ENCODE measurements at regions not wholly inside any gene's neighbourhood (a gene's known extent, or its start where the extent isn't known, plus 50 kb on each side); places are given as distances from the start of the nearest gene placed in this dataset.

DNA sequence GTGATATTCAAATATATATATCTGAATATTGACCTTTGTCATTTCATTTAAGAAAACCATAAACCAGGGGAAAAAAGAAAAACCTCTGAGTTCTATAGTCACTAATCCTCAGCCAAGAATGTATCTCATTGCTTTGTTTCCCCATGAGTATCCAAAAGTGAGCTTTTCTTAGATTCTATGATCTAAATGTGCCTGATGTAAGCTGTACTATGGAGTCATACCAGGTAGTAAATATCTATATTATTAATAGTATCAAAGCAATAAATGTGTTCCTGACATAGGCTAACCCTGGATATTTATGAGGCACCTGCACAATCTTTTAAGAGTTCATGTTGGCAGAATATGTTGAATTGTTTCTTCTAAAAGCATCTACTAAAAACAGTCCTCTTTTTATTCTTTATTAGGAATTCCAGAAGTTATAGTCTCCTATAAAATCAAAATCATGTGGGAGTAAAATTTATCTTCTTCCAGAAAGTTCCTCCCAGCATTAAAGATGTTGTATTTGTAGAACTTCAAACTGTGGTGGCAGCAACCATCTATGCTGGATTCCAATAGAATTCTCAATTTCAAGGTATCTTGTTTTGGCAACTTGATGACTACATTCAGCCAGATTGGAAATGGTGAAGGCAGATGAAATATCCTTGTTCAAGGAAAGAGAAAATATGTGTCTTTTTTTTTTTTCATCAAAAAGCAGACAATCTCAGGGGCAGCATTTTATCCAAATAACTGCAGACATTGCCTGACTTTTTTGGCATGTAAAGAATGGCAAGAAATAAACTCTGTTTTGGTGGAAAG, 139.7 kb upstream of the RASSF8 start:
- DNase-seq (ENCODE audit: extremely low read depth, low read depth) = no peak

DNA sequence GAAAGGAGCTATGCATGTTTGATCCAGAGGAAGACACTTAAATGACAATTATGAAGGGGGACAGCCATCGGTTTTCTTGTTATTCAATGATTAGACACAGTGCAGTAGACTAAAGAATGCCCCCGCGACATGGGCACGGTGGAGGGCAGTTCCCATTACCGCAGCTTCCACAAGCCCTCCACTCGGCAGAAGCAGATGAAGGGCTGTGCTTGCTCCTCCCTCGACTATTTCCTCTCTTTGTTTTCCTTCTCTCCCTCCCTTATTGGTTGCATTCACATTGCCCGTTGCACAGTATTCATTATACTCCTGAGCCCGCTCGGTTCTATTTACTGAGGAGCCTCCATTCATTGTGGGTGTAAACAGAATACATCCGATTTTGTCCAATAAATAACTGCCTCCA, 138.8 kb upstream of the RASSF8 start:
- no peak for DNase-seq (ENCODE audit: extremely low read depth, low read depth)

DNA sequence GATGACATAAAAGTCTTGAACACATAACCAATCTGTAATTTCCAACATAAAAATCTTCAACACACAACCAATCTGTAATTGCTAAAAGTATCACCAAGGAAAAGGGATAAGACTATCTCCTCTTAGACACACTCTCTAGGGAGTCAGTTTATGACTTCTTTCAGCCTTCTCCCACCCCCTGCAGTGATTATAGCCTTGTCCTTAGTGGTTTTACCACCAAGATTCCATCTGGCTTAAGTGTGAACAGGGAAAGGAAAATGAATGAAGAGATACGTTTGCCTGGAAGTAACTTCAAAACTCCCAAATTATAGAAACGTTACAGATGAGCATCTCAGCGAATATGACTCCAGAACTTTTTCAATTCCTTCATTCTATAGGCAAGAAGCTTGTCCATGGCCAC, 136.2 kb upstream of the RASSF8 start:
- DNase-seq (ENCODE audit: extremely low read depth, low read depth) = no peak

DNA sequence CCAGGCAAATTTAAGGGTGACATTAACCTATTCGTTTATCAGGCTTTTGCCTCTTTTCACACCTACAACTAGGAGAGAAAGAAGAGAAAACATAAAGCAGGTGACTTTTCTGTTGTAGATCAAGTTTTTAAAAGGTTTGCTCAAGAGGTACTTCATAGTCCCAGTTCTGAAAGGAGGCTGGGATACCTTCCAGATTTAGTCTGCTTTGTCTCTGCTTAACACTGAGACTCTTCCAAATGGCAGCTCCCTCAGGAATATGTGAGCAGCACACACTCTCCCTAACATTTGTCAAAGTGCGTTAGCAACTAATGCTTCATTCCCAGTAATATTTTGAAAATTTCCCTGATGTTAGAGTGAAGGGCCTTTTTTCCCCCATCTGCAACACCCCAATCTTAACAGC, 133.7 kb upstream of the RASSF8 start:
- DNase-seq (ENCODE audit: extremely low read depth, low read depth) = no peak

DNA sequence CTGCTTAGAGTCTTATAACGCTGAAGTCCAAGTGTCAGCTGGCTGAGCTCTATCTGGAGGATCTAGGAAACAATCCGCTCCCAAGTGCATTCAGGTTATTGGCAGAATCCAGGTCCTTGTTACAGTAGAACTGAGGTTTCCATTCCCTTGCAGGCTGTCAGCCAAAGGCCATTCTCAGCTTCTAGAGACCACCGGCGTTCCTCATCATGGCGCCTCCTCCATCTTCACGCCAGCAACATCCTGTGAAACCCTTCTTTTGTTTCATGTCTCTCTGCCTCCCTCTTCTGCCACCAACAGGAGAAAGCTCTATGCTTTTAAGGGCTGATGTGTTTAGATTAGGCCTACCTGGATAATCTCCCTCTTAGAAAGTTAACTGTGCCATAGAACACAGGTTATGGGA, 133.0 kb upstream of the RASSF8 start:
- DNase-seq (ENCODE audit: extremely low read depth, low read depth) = no peak

DNA sequence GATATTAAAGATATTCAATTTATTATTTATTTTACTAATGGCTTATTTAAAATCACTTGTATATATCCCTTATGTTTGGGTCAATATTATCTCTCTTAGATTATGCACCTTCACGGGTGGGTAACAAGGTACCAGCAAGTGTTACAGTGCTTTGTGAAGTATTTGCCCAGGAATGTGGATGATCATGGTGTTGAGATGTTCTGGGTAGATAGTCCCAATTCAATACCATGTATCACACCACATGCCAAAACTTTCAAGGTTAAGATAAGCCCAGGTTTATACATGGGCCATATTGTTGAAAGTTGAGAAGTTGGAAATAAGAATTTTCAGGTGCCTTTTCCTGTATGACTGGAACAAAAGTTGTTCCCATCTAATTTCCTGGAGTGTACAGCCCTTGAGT, 131.3 kb upstream of the RASSF8 start:
- DNase-seq (ENCODE audit: extremely low read depth, low read depth) = no peak

DNA sequence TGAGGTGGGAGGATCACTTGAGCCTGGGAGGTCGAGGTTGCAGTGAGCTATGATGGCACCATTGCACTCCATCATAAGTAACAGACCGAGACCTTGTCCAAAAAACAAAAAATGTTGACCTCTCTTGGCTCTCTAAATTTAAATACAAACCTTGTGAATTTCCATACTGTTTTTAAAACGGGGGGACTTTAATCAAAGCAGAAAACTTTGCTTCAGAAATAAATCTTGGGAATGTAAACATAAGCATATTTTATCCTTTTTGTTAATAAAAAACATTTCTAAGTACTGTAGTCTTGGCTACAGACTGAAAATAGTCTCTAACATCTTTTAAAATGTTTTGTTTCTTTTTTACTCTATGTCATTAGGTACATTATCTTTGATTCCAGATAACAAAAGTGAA, 130.7 kb upstream of the RASSF8 start:
- DNase-seq (ENCODE audit: extremely low read depth, low read depth) = no peak

DNA sequence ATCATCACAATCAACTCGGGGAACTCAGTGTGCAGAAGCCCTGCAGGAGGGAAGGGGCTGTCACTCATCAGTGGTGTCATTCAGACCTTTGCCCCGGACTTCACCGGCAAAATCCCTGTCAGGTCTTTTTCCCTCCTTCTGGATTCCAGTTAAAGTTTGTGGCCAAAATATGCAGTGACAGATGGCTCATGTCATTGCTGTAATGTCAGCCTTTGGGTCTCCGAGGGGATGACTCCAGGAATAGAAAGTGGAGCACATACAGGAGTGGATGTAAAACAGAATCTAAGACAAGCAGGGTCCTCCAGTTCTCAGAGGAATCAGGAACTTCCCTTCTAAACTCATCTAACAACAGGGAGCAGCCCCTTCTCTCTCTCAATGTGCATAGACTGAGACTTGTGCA, 130.3 kb upstream of the RASSF8 start:
- DNase-seq (ENCODE audit: extremely low read depth, low read depth) = no peak

DNA sequence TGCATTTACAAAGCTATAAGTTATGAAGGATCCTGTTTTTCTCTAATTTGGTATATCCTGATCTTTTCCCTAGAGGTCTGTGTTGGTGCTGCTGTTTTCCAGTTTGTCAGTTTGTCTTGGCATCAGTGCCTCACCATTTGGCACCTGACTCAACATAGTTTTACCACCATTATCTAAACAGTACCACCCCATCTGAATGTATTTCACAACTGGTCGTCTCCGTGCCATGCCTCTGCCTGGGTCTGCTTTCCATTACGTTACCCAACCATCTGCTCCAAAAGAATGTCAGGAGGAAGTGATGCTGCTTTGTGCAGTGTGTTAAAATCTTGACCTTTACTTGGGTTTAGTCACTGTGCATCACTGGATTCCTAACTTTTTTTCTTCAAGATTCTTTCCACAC, 129.3 kb upstream of the RASSF8 start:
- peak; percentile 98 for DNase-seq (ENCODE audit: extremely low read depth, low read depth)

DNA sequence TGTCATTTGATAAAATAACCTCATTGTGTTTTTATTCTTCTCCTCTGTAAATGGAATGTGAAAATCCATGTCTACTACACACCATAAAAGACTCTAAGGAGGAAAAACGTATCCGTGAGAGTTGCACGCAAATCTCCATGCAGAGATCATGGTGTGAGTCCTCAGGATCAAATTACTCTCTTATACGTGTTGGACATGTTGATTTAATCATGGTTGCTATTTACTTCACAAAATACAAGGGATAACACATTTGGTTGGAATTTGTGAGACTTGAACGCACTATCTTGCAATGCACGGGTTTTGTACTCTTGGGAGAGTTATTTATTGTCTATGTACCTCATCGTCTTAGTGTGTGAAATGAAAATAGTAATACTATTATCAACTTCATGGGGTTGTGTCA, 128.0 kb upstream of the RASSF8 start:
- DNase-seq (ENCODE audit: extremely low read depth, low read depth) = peak; percentile 95

DNA sequence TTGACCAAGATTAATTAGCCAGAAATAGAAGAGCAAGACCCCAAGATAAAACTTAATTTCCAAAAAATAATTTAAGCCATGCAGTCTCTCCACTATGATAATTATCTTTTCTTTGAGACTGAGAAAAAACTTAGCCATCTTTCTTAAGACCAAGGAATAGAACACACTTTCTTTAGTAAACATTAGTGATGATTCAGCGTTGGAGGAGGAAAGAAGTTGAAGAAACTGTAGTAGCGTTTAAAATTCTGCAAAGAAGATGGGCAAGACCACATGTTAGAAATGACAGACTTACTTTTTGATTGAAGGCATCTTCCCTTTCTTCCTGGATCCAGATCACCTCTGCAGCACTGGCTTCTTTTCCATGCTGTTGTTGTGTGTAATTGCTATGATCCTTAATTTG, 124.8 kb upstream of the RASSF8 start:
- no peak for DNase-seq (ENCODE audit: extremely low read depth, low read depth)

DNA sequence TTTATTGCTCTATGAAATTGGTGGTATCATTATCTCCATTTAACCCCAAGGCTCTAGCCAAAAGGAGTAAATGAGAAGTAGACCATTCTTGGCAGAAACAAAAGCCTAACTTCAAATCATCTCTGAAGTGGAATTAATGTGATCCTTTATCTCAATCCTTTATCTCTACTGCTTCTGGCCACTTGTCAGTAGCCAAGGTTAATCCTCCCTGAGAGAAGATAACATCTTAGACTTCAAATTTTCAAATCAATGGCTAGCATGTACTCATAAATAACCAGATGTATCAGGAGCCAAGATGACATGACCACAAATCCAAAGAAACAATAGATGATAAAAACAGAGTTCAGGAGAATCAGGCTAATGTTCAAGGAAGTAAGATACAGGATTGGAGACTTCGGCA, 123.1 kb upstream of the RASSF8 start:
- no peak for DNase-seq (ENCODE audit: extremely low read depth, low read depth)

DNA sequence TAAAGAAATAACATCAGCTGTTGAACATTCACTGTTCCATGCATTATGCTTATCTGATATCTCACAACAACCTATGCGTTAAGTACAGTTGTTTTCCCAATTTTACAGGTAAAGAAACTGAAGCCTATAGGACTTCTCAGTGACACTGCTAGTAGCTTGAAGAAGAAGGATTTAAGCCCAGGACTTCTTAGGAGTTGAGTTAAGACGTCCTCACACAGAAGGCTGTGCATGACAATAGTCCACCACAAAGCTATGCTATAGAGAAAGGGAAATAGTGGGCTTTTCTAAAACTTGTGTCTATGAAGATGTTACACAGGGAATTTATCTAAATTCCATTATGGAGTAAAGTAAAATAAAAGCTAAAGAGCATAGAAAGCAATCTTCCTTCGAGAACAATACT, 120.5 kb upstream of the RASSF8 start:
- DNase-seq (ENCODE audit: extremely low read depth, low read depth) = no peak

DNA sequence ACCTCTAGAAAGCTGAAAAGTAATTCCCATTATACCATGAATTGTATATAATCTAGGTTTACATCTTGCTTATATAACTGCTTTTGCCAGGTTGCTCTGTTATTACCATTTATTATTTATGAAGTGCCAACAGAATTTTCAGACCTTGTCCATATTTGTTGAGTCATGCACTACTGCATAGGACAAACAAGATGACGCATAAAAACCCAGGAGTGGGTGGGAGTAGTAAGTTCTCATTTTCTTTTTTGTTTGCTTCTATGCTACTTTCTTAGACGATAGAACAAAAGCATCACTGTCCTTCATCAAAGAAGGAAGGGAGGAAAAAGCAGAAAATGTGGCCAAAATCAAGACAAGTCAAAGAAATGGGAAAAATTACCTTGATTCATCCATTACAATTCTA, 119.0 kb upstream of the RASSF8 start:
- DNase-seq (ENCODE audit: extremely low read depth, low read depth) = peak; percentile 43

DNA sequence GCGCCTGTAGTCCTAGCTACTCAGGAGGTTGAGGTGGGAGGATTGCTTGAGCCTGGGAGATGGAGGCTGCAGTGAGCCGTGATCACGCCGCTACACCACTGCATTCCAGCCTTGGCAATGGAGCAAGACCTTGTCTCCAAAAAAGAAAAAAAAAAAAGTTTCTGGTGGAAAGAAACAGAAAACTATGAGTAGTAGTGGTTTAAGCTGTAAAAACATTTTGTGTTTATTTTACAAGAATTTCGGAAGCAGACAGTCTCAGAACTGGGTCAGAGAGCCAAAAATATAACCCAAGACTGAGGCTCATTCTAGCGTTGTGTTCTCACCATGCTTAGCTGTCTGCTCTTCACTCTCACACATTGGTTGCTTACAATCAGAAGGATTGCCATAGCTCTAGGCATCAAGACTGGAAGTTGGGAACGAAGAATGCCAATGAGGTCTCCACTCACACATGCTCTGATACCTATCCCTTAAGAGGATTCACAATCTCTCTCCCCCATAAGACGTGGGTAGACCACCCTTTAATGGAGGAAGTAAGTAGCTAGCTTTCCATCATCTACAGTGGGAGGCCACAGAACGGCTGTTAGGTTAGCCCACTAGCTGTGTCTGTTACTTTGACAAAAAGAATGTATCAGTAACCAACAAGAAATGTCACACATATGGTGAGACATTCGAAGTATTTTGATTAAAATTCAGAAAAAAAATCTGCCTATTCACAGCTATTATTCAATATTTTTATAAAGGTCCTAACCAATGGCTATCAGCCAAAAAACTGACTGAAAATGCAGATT, 117.6 kb upstream of the RASSF8 start:
- DNase-seq (ENCODE audit: extremely low read depth, low read depth) = no peak

DNA sequence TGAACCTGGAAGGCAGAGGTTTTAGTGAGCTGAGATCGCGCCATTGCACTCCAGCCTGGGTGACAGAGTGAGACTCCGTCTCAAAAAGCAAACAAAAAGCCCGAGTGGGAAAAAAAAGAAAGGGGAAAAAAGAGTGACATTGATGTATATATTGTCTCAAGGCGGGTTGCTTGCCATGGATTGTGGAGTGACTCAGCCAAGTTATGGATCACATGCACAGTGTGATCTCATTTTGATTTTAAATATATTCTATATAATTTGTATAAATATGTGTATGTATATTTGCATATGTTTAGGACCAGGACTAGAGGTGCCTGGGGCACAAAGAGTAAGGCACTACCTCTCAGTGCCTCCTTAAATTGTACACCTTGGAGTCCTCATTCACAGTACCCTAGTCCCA, 116.2 kb upstream of the RASSF8 start:
- no peak for DNase-seq (ENCODE audit: extremely low read depth, low read depth)

DNA sequence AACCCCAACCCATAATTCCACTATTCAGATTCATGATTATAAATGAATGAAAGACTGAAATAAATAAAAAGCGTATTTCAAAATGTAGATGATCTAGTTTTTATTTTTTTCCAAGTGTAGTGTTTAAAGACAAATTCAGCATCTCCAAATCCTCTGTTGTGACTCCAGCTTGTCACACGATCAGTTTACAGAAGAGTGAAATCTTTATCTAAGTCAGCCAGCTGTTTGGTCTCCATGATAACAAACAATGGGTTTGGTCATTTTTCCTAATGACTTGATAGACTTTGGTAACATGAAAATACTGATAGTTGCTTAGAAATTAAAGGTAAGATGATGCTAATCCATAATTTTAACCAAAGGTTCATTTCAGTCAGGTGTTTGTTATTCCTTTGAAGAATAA, 114.5 kb upstream of the RASSF8 start:
- DNase-seq (ENCODE audit: extremely low read depth, low read depth) = no peak

DNA sequence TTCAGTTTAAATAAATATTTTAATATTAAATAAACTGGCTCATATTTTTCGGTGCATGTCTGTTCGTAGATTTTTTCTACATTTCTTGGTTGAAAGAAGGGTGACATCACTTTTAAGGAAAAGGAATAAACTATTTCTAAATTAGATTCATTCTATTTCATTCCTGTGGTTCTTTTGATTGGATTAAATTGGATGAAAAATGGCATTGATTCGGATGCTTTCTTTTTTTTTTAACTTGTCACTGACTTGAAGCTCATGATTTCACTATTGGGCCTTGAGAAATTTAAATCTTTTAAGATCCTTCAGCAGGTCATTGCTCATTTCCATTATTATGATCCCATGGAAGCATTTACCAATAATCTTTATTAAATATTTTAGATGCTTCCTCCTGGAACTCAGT, 113.1 kb upstream of the RASSF8 start:
- no peak for DNase-seq (ENCODE audit: extremely low read depth, low read depth)

DNA sequence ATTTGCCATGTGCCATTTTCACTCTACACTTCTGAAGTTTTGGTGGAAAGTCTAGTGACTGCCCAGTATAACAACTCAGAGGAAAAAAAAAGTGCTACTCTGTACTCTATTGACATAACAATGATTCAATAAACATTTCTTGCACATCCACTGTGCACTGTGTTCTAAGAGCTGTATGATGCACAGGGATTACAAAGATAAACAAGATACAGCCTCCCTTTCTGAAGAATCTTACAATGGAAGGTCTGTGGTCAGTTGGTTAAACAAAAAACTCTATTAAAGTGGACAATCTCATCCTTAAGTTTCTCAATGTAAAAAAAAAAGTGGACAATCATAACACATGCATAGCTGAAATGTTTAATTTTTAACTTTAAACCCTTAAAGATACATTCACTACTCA, 105.7 kb upstream of the RASSF8 start:
- peak; percentile 30 for DNase-seq (ENCODE audit: extremely low read depth, low read depth)

DNA sequence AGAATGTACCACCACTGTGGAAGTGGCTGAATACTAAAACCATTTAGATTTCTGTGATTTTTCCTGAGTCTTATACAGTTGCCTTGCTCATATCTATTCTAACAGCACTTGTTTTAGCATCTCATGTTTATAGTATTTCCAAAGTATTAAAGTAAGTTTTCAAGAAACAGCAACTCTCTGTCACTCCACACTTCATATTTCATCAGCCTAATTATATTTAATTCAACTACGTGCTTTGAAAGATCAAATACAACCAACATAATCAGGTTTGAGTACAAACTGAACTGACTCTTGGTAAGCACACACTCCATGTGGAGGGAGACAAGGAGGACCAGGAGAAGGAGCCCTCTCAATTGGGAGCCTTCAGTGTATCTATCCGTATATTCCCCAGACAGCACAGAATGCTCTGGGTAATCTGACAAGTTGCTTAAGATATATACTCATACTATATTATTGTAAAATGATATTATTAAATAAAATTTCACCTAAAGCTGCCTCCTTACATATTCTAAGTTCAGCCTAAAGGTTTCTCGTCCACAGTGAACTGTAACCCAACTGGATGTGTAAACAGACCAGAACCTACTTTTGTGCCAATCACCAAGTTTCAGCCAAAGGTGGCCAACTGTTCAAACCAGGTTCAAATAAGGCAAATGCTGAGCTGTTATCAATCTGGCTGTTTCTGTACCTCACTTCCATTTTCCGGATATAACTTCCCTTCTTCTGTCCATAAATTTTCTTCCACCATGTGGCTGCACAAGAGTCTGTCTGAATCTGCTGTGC, 105.0 kb upstream of the RASSF8 start:
- DNase-seq (ENCODE audit: extremely low read depth, low read depth) = no peak

DNA sequence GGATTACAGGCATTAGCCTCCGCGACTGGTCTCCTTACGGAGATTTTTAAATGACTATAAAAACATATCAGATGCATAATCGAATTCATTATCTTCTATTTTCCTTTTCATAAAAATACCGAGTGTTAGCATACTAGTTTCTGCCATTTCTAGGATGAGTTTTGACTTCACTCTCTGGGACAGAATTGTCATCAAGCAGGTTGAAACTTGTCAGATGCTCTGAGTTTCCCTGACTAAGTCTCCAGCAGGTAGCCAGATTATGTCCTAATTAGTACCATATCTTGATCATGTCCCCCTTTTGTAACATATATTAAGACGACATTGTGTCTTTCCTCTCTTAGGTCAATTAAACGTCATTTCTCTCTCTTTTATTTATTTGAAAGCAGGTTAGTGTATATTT, 103.5 kb upstream of the RASSF8 start:
- DNase-seq (ENCODE audit: extremely low read depth, low read depth) = no peak

DNA sequence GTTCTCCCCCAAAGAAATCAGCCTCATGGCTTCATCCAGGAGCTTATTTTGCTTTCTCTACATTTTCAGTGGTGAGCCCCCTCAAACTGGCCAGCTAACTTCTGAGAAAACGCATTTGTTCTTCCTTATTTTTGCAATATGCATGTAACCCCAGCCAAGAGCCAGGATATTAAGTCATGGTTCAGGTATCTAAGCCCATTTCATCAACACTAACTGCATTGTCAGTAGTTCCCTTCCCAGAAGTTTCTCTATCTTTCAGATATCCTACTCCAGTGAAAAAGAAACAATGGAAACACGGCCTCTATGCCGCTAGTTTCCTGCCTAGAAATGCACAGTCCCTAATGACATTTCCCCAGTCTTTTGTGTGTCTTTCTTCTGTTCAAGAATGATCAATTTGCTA, 102.8 kb upstream of the RASSF8 start:
- DNase-seq (ENCODE audit: extremely low read depth, low read depth) = no peak

Data from NCI-H460 (cell line).